ENCODE measurements at regions not wholly inside any gene's neighbourhood (a gene's known extent, or its start where the extent isn't known, plus 50 kb on each side); places are given as distances from the start of the nearest gene placed in this dataset.

DNA sequence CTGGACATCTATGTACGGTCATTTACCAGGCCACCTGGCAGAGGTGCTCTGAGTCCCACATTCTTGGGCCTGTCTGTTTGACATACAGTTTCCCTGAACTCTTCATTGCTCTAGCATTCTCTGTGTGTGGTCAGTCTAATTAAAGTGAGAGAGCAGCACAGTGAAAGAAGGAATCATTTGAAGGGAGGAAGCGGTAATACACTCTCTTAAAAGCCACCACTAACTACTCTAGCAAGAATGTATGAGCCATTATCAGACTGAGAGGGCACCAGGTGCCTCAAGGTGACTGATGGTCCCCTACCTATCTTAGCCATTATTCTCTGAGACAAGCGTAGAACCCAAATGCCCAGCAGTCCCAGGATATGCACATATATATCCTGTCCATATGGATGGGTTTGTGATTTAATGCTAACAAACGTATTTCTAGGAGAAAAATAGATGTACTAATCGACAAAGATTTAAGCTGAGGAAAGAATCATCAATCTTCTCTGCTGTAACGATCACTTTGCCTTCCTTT is 527.2 kb downstream of the PRELID2 start:
- TF ChIP-seq, protein P1, sequence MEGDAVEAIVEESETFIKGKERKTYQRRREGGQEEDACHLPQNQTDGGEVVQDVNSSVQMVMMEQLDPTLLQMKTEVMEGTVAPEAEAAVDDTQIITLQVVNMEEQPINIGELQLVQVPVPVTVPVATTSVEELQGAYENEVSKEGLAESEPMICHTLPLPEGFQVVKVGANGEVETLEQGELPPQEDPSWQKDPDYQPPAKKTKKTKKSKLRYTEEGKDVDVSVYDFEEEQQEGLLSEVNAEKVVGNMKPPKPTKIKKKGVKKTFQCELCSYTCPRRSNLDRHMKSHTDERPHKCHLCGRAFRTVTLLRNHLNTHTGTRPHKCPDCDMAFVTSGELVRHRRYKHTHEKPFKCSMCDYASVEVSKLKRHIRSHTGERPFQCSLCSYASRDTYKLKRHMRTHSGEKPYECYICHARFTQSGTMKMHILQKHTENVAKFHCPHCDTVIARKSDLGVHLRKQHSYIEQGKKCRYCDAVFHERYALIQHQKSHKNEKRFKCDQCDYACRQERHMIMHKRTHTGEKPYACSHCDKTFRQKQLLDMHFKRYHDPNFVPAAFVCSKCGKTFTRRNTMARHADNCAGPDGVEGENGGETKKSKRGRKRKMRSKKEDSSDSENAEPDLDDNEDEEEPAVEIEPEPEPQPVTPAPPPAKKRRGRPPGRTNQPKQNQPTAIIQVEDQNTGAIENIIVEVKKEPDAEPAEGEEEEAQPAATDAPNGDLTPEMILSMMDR (IDR thresholded peaks at IDR 0.05), result no peak
- TF ChIP-seq POLR2A (IDR thresholded peaks at IDR 0.05), result no peak
